Stomach (tissue), 4 donors: ENCODE measurements at regions not wholly inside any gene's neighbourhood (a gene's known extent, or its start where the extent isn't known, plus 50 kb on each side); places are given as distances from the start of the nearest gene placed in this dataset.
"Not testable (repeated sequence)": the region's sequence is repeated elsewhere in the genome, so short reads cannot be mapped to it uniquely, and the experiment has no call there.

Experiments used
- CTCF ChIP-seq, 7 experiments: fragments of 450-650 bp in 4 of 7; fragments of 200-600 bp in 3 of 7; sonication (generic) in 3 of 7; IDR thresholded peaks; one replicate each; pipeline ENCODE4 v1.5.1; 2016 to 2019; ENCODE audit warnings: antibody characterized with exemption in 7 of 7, control low read depth in 2 of 7, mild to moderate bottlenecking in 1 of 7
- EP300 ChIP-seq: sonication (generic); formaldehyde crosslinking; IDR thresholded peaks from one replicate; pipeline ENCODE4 v1.6.1; 2017; ENCODE audit warnings: antibody characterized with exemption
- POLR2A ChIP-seq, 4 donors: fragments of 450-650 bp; IDR thresholded peaks; one replicate each; pipeline ENCODE4 v1.6.1; 2016; ENCODE audit warnings: antibody characterized with exemption in 4 of 4, control low read depth in 2 of 4, mild to moderate bottlenecking in 1 of 4, moderate library complexity in 1 of 4
- POLR2AphosphoS5 ChIP-seq, 3 donors: sonication (generic); formaldehyde crosslinking; IDR thresholded peaks; one replicate each; pipeline ENCODE4 v1.6.1; 2016; ENCODE audit warnings: antibody characterized with exemption in 3 of 3

- TF ChIP-seq CTCF (IDR thresholded peaks at IDR 0.05); POLR2AphosphoS5 (IDR thresholded peaks at IDR 0.05); POLR2A (IDR thresholded peaks at IDR 0.05); EP300: not testable (repeated sequence)
Measured at GRCh38 chr6:167421944-167422343, 97.1 kb downstream of the TTLL2 start.
